Right atrium auricular region (tissue), 2 donors: ENCODE measurements at regions not wholly inside any gene's neighbourhood (a gene's known extent, or its start where the extent isn't known, plus 50 kb on each side); places are given as distances from the start of the nearest gene placed in this dataset.

Source experiments
- DNase-seq: peaks from one replicate; pipeline ENCODE4 v3.0.0-alpha.2; 2019; ENCODE audit warnings: low spot score
- H3K27ac ChIP-seq, 2 donors: fragments of 200-600 bp; sonication (generic); 1 replicate in 1 of 2; 2 replicates in 1 of 2; pipeline ENCODE4 v1.5.1; 2016 to 2019
- H3K27me3 ChIP-seq, 2 donors: fragments of 200-600 bp; sonication (generic); one replicate each; pipeline versions ENCODE4 v1.5.1 to v1.6.0; 2017 to 2019
- H3K36me3 ChIP-seq: fragments of 200-600 bp; sonication (generic); one replicate; pipeline ENCODE4 v1.5.1; 2016
- H3K4me1 ChIP-seq, 2 donors: fragments of 200-600 bp; sonication (generic); one replicate each; pipeline versions ENCODE4 v1.5.1 to v1.6.0; 2017 to 2019
- H3K4me3 ChIP-seq, 2 donors: fragments of 200-600 bp; sonication (generic); 1 replicate in 1 of 2; 2 replicates in 1 of 2; pipeline ENCODE4 v1.5.1; 2017 to 2019; ENCODE audit warnings: mild to moderate bottlenecking in 1 of 2, moderate library complexity in 1 of 2
- H3K9me3 ChIP-seq, 2 donors: fragments of 200-600 bp; sonication (generic); one replicate each; pipeline ENCODE4 v1.5.1; 2019
- TF ChIP-seq, protein P1 (sequence below), 2 donors: fragments of 200-600 bp; sonication (generic); IDR thresholded peaks; one replicate each; pipeline ENCODE4 v1.5.1; 2019; ENCODE audit warnings: antibody characterized with exemption in 2 of 2

DNA sequence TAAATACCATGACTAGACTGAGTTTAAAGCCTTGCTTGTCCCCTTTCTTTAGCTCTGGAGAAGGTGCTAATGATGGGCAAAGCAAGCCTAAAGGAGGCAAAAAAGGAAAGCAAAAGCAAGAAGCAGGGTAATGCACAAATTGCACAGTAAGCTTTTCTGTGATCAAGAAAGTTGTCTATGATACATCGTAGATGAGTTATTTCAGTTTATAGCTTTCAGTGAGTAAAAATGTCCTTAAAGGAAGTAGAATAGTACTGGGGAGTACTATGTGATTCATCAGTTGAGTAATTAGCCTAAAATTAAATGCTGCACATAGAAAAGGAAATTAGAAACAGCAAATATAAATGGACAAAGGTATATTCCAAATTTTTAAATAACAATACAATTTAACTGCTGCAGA is 50.2 kb upstream of the PDE5A start:
- H3K4me1 ChIP-seq, result no peaks in the 10 kb centered on the region
- no peaks in the 10 kb centered on the region for H3K27me3 ChIP-seq
- no peak overlapping the region for H3K27ac ChIP-seq
- no peak overlapping the region for H3K4me3 ChIP-seq
- no peaks in the 10 kb centered on the region for H3K9me3 ChIP-seq
- H3K36me3 ChIP-seq, result no peaks in the 10 kb centered on the region
- DNase-seq, result no peak
- TF ChIP-seq, protein P1, sequence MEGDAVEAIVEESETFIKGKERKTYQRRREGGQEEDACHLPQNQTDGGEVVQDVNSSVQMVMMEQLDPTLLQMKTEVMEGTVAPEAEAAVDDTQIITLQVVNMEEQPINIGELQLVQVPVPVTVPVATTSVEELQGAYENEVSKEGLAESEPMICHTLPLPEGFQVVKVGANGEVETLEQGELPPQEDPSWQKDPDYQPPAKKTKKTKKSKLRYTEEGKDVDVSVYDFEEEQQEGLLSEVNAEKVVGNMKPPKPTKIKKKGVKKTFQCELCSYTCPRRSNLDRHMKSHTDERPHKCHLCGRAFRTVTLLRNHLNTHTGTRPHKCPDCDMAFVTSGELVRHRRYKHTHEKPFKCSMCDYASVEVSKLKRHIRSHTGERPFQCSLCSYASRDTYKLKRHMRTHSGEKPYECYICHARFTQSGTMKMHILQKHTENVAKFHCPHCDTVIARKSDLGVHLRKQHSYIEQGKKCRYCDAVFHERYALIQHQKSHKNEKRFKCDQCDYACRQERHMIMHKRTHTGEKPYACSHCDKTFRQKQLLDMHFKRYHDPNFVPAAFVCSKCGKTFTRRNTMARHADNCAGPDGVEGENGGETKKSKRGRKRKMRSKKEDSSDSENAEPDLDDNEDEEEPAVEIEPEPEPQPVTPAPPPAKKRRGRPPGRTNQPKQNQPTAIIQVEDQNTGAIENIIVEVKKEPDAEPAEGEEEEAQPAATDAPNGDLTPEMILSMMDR (IDR thresholded peaks at IDR 0.05), result no peak
